Tibial nerve (tissue), 4 donors: ENCODE measurements at regions not wholly inside any gene's neighbourhood (a gene's known extent, or its start where the extent isn't known, plus 50 kb on each side); places are given as distances from the start of the nearest gene placed in this dataset.

ENCODE experiments used
- CTCF ChIP-seq, 5 experiments: fragments of 200-600 bp in 3 of 5; fragments of 450-650 bp in 2 of 5; sonication (generic) in 3 of 5; IDR thresholded peaks; one replicate each; pipeline ENCODE4 v1.5.1; 2016 to 2019; ENCODE audit warnings: antibody characterized with exemption in 5 of 5, mild to moderate bottlenecking in 3 of 5, moderate library complexity in 2 of 5
- EP300 ChIP-seq, 2 donors: sonication (generic); formaldehyde crosslinking; IDR thresholded peaks; one replicate each; pipeline ENCODE4 v1.6.1; 2017; ENCODE audit warnings: antibody characterized with exemption in 2 of 2, mild to moderate bottlenecking in 1 of 2
- POLR2A ChIP-seq, 2 donors: fragments of 450-650 bp; IDR thresholded peaks; one replicate each; pipeline ENCODE4 v1.6.1; 2017; ENCODE audit warnings: antibody characterized with exemption in 2 of 2, mild to moderate bottlenecking in 2 of 2, moderate library complexity in 2 of 2

GRCh38 chr12:19752712-19753111 lies 313.4 kb downstream of the AEBP2 start:
- no peak for TF ChIP-seq CTCF (IDR thresholded peaks at IDR 0.05)
- TF ChIP-seq POLR2A (IDR thresholded peaks at IDR 0.05): no peak
- no peak for TF ChIP-seq EP300 (IDR thresholded peaks at IDR 0.05)
